ENCODE measurements at regions not wholly inside any gene's neighbourhood (a gene's known extent, or its start where the extent isn't known, plus 50 kb on each side); places are given as distances from the start of the nearest gene placed in this dataset.

GRCh38 chr5:56717253-56717987 is 97.9 kb upstream of the MAP3K1 start:
- peaks cover 3% of the 10 kb centered on the region for H3K27me3 Mint-ChIP-seq (ENCODE audit: low read depth)
- no peak overlapping the region for H3K56ac ChIP-seq (ENCODE audit: insufficient read length, low read depth, low read length)
- H3K23ac ChIP-seq (ENCODE audit: insufficient read length, low read depth, low read length) = no peak overlapping the region
- no peak overlapping the region for H3K14ac ChIP-seq (ENCODE audit: insufficient read depth, low read length)
- no peaks in the 10 kb centered on the region for H3K36me3 Mint-ChIP-seq (ENCODE audit: insufficient read depth in 1 of 3, low read depth in 3 of 3)
- H4K20me1 ChIP-seq (ENCODE audit: control insufficient read depth, insufficient read depth, insufficient read length) = no peaks in the 10 kb centered on the region
- no peaks in the 10 kb centered on the region for H3K23me2 ChIP-seq (ENCODE audit: insufficient read length, low read depth, low read length, poor library complexity, severe bottlenecking)
- H2AFZ ChIP-seq (ENCODE audit: low read length) = no peak overlapping the region
- no peak overlapping the region for H4K8ac ChIP-seq (replicated peaks; ENCODE audit: insufficient read length, low read depth, low read length)
- H2BK12ac ChIP-seq (ENCODE audit: insufficient read length, low read depth, low read length) = no peak overlapping the region
- H2AK5ac ChIP-seq (ENCODE audit: insufficient read length, low read length) = no peak overlapping the region
- no peak overlapping the region for H3K4ac ChIP-seq (ENCODE audit: low read depth, low read length)
- no peaks in the 10 kb centered on the region for H3K9me3 Mint-ChIP-seq
- H3K27ac Mint-ChIP-seq = no peak overlapping the region
- H2BK15ac ChIP-seq (ENCODE audit: low read depth, low read length) = no peak overlapping the region
- no peak overlapping the region for H2BK5ac ChIP-seq (ENCODE audit: insufficient read length, low read length)
- no peak overlapping the region for H2BK20ac ChIP-seq (ENCODE audit: low read depth, low read length, poor library complexity, severe bottlenecking)
- H3K4me1 ChIP-seq (ENCODE audit: insufficient read depth, low read length) = no peaks in the 10 kb centered on the region; the same call in 1 of the 2 replicates
- H3K79me2 ChIP-seq (ENCODE audit: insufficient read depth, low read length) = no peaks in the 10 kb centered on the region
- H3K27ac ChIP-seq (ENCODE audit: insufficient read length, low read depth, low read length) = no peak overlapping the region
- H3K4me3 Mint-ChIP-seq = no peak overlapping the region
- WGBS (ENCODE audit: extremely low coverage, insufficient read length, low lambda C conversion rate) = no CpG with 5 or more reads among the region's 11 CpGs
- no peak overlapping the region for H3K4me2 ChIP-seq (ENCODE audit: insufficient read depth, insufficient read length, low read length)
- H4K91ac ChIP-seq (ENCODE audit: insufficient read length, low read depth, low read length) = no peak overlapping the region
- H3K79me1 ChIP-seq (ENCODE audit: insufficient read depth, low read depth, low read length, poor library complexity, severe bottlenecking) = no peaks in the 10 kb centered on the region
- no peak overlapping the region for H3K18ac ChIP-seq (ENCODE audit: insufficient read length, low read depth, low read length)
- peaks cover 46 to 50% of the 10 kb centered on the region in 2 experiments for H3K4me1 Mint-ChIP-seq
- no peak overlapping the region for H3T11ph ChIP-seq (ENCODE audit: low read length)
- no peak overlapping the region for H2BK120ac ChIP-seq (ENCODE audit: low read depth, low read length, poor library complexity, severe bottlenecking)
- no peaks in the 10 kb centered on the region for H3K27me3 ChIP-seq (ENCODE audit: insufficient read depth, low read length)
- no peak for DNase-seq
- H4K5ac ChIP-seq (ENCODE audit: insufficient read length, low read depth, low read length) = no peak overlapping the region
- no peaks in the 10 kb centered on the region for H3K9me3 ChIP-seq (ENCODE audit: control insufficient read depth, low read depth, low read length)
- TF ChIP-seq CTCF (conservative IDR thresholded peaks at IDR 0.05) = no peak
- no peak overlapping the region for H3K9ac ChIP-seq (ENCODE audit: extremely low read depth, insufficient read length, low read length)

Measured in H9 (cell line).